ENCODE measurements at regions not wholly inside any gene's neighbourhood (a gene's known extent, or its start where the extent isn't known, plus 50 kb on each side); places are given as distances from the start of the nearest gene placed in this dataset.

DNA sequence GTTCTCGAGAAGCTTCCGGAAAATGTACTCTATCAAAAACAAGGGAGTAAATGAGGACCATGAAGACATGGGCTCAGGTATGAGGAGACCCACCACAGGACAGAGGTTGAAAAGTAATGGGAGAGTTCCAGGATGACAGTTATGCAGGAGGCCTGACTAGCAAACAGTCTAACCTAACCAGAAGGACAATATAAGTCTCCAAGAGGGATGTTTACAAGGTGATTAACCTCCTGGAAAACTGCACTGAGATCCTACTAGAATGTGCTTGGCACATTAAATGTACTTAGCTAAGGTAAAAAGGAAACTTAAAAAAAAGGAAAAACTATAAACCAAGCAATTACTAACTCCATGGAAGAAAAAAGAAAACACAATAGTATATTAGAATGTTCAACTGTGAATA, 258.3 kb downstream of the KLF5 start:
- TF ChIP-seq, protein P1, sequence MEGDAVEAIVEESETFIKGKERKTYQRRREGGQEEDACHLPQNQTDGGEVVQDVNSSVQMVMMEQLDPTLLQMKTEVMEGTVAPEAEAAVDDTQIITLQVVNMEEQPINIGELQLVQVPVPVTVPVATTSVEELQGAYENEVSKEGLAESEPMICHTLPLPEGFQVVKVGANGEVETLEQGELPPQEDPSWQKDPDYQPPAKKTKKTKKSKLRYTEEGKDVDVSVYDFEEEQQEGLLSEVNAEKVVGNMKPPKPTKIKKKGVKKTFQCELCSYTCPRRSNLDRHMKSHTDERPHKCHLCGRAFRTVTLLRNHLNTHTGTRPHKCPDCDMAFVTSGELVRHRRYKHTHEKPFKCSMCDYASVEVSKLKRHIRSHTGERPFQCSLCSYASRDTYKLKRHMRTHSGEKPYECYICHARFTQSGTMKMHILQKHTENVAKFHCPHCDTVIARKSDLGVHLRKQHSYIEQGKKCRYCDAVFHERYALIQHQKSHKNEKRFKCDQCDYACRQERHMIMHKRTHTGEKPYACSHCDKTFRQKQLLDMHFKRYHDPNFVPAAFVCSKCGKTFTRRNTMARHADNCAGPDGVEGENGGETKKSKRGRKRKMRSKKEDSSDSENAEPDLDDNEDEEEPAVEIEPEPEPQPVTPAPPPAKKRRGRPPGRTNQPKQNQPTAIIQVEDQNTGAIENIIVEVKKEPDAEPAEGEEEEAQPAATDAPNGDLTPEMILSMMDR (IDR thresholded peaks at IDR 0.05; ENCODE audit: poor library complexity, severe bottlenecking) = no peak
- TF ChIP-seq EZH2 (IDR thresholded peaks at IDR 0.05; ENCODE audit: borderline replicate concordance, insufficient read depth, low read length, poor library complexity, severe bottlenecking) = no peak
- TF ChIP-seq, protein P2, sequence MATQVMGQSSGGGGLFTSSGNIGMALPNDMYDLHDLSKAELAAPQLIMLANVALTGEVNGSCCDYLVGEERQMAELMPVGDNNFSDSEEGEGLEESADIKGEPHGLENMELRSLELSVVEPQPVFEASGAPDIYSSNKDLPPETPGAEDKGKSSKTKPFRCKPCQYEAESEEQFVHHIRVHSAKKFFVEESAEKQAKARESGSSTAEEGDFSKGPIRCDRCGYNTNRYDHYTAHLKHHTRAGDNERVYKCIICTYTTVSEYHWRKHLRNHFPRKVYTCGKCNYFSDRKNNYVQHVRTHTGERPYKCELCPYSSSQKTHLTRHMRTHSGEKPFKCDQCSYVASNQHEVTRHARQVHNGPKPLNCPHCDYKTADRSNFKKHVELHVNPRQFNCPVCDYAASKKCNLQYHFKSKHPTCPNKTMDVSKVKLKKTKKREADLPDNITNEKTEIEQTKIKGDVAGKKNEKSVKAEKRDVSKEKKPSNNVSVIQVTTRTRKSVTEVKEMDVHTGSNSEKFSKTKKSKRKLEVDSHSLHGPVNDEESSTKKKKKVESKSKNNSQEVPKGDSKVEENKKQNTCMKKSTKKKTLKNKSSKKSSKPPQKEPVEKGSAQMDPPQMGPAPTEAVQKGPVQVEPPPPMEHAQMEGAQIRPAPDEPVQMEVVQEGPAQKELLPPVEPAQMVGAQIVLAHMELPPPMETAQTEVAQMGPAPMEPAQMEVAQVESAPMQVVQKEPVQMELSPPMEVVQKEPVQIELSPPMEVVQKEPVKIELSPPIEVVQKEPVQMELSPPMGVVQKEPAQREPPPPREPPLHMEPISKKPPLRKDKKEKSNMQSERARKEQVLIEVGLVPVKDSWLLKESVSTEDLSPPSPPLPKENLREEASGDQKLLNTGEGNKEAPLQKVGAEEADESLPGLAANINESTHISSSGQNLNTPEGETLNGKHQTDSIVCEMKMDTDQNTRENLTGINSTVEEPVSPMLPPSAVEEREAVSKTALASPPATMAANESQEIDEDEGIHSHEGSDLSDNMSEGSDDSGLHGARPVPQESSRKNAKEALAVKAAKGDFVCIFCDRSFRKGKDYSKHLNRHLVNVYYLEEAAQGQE (IDR thresholded peaks at IDR 0.05; ENCODE audit: borderline replicate concordance) = no peak

Measured in neural cell (in vitro differentiated cells).